ENCODE measurements at regions not wholly inside any gene's neighbourhood (a gene's known extent, or its start where the extent isn't known, plus 50 kb on each side); places are given as distances from the start of the nearest gene placed in this dataset.

GRCh38 chr6:44625996-44626395, 238.5 kb downstream of the CDC5L start:
- no peak for TF ChIP-seq CTCF (conservative IDR thresholded peaks at IDR 0.05; ENCODE audit: low read length)
- no peak for TF ChIP-seq EZH2phosphoT487 (IDR thresholded peaks at IDR 0.05; ENCODE audit: borderline replicate concordance, low read depth, low read length)
